GM10248 (cell line): ENCODE measurements at regions not wholly inside any gene's neighbourhood (a gene's known extent, or its start where the extent isn't known, plus 50 kb on each side); places are given as distances from the start of the nearest gene placed in this dataset.
"Not testable (repeated sequence)": the region's sequence is repeated elsewhere in the genome, so short reads cannot be mapped to it uniquely, and the experiment has no call there.

Experiments
- CTCF ChIA-PET: fragments of 300-600 bp; sonication (Branson Sonifier 250); formaldehyde crosslinking; extraction: SDS; loops from one replicate; lab custom pipeline; 2021; ENCODE audit warnings: antibody characterized with exemption; lab: Yijun Ruan, JAX
- POLR2A ChIA-PET: fragments of 350-650 bp; sonication (Branson Sonifier 250); formaldehyde crosslinking; extraction: SDS; loops from one replicate; lab custom pipeline; 2020; ENCODE audit warnings: antibody characterized with exemption; lab: Yijun Ruan, JAX
- DNase-seq: peaks from one replicate; pipeline ENCODE4 v3.0.0; 2012; ENCODE audit errors: extremely low spot score
- CTCF ChIP-seq: IDR thresholded peaks from 2 replicates; pipeline ENCODE4 v1.5.1; 2012; ENCODE audit warnings: mild to moderate bottlenecking, low read depth; ENCODE audit errors: extremely low read depth, missing control alignments, control extremely low read depth

DNA sequence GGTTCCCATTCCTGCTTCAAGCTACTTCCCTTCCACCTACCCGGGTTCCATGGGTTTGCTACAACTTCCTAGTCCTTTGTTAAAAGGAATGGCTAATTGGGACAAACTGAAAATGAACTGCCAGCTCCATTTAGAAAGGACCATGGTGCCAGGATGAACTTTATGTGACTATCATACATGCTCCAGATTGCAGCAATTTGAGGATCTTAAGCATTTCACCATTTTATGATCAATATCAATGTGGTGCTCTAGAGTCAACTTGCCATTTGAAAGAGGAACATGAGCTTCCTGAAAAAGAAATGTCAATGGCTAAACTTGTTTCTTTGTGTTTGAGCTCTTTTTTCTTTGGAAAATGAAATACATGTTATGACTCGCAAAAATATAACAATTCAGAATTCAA is 92.7 kb upstream of the IL15 start:
- POLR2A ChIA-PET = no interaction called here
- no peak for DNase-seq

DNA sequence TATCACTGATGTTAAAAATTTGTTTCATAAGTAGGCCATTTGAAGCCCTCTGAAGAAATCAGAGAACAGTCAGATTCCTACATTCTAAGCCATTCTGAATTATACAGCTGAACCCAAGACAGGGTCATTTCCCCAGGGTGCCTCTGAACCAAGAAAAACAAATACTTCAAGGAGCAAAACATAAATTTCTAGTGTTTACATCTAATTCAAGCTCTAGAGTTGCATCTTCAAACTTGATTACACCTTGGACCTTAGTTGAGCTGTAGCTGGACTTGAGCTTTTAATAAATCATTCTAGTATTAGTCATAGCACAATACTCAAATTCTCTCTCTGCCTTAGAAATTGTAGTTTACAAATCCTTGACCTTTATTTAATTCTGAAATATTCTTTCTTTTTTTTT is 87.6 kb upstream of the IL15 start:
- ChIA-PET CTCF (interaction anchor here (0.9 to 1.3 kb wide), 2 partner anchors 10 to 27 kb away, joined by 3 read pairs; no protein-coding TSS in a partner anchor), POLR2A (no interaction called here)
- no peak for TF ChIP-seq CTCF
- no peak for DNase-seq

More for the DNA sequence above, 92.7 kb upstream of the IL15 start:
- CTCF ChIA-PET = no interaction called here
- TF ChIP-seq CTCF = no peak

DNA sequence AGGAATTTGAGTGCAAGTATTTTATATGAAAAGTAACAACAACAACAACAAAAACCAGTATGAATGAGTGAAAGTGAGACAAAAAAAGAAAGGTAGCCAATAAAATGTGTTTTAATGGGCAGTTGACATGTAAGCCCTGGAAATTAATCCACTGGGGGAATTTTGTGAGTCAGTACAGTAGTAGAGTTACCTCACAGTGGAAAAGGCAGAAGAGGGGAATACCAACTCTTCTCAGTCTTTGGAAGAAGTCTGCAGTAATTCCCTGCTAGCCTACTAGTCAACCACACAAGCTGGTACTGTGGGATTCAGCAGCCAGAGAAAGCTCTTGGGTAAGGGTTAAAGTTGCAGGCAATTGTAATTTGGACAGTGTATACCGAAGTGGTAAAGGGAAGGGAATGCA is 76.3 kb upstream of the IL15 start:
- no peak for TF ChIP-seq CTCF
- CTCF ChIA-PET = interaction anchor here (1.4 kb wide), 1 partner anchor 15 kb away, joined by 3 read pairs; no protein-coding TSS in a partner anchor
- POLR2A ChIA-PET = no interaction called here
- no peak for DNase-seq

DNA sequence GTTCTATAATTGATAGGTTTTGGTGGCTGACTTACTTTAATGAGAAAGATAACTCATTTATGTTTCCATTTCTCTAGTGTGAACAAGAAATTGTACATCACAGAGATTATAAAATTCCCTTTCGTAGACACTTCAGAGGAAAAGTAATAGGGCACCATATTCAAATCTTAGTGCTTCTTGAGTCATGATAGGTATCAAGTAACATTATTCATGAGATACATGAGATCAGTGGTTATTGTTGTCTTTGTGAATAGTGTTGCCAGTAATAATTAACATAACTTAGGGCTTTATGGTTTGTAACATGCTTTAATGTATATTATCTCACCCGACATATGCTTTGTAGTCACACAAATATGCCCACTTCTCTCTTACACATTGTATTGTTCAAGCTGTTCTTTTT is 73.7 kb upstream of the IL15 start:
- ChIA-PET CTCF (interaction anchor here (1.3 kb wide), 1 partner anchor 44 kb away, joined by 3 read pairs; no protein-coding TSS in a partner anchor), POLR2A (no interaction called here)
- DNase-seq = no peak
- no peak for TF ChIP-seq CTCF

GRCh38 chr4:141563723-141564122 is 72.7 kb upstream of the IL15 start:
- ChIA-PET POLR2A (no interaction called here), CTCF (no interaction called here)
- no peak for TF ChIP-seq CTCF
- DNase-seq = no peak

GRCh38 chr4:141564961-141565360 is 71.4 kb upstream of the IL15 start:
- DNase-seq, POLR2A ChIA-PET: not testable (repeated sequence)
- CTCF ChIA-PET = interaction anchor here (1.2 kb wide), 1 partner anchor 73 kb away, joined by 3 read pairs; no protein-coding TSS in a partner anchor

- ChIA-PET POLR2A (no interaction called here), CTCF (interaction anchor here (1.2 kb wide), 1 partner anchor 73 kb away, joined by 3 read pairs; no protein-coding TSS in a partner anchor)
- no peak for TF ChIP-seq CTCF
- no peak for DNase-seq
Measured at GRCh38 chr4:141565379-141566089, 70.8 kb upstream of the IL15 start.
